HepG2 (cell line): ENCODE measurements at regions not wholly inside any gene's neighbourhood (a gene's known extent, or its start where the extent isn't known, plus 50 kb on each side); places are given as distances from the start of the nearest gene placed in this dataset.

ENCODE experiments used
- ATAC-seq: fragments of 200-7000 bp; cut with Tn5 transposase; 3 replicates; pipeline ENCODE4 v1.9.1; 2020; ENCODE audit warnings: mild to moderate bottlenecking, moderate library complexity
- BruUV-seq: library from RNA; stranded (reverse); fragments of 400-500 nt; replicated peaks from 2 replicates; lab custom pipeline; 2021; lab: Mats Ljungman, UMichigan
- CTCF ChIA-PET: fragments of 300-600 bp; formaldehyde crosslinking; extraction: SDS; loops from one replicate; lab custom pipeline; 2021; ENCODE audit warnings: low total read pairs, inconsistent platforms, low intra/inter-chr PET ratio; lab: Yijun Ruan, JAX
- POLR2A ChIA-PET: fragments of 350-600 bp; sonication (Branson Sonifier 250); formaldehyde crosslinking; loops from one replicate; lab custom pipeline; 2020; ENCODE audit warnings: antibody characterized with exemption, inconsistent platforms; lab: Yijun Ruan, JAX
- DNase-seq: peaks from one replicate; pipeline ENCODE4 v3.0.0-alpha.2; 2015; ENCODE audit warnings: low spot score
- FAIRE-seq: peaks from 3 replicates; lab custom pipeline; 2011; peaks lifted over from hg19 to GRCh38; lab: Jason Lieb, UNC
- H2AFZ ChIP-seq: one replicate; pipeline ENCODE4 v1.6.1; 2011; ENCODE audit warnings: low read length, inconsistent platforms
- H3K27ac ChIP-seq: fragments of 300-600 bp; 3 replicates; pipeline ENCODE4 v1.8.0; 2011; ENCODE audit warnings: mixed run types, mild to moderate bottlenecking, mixed read lengths, low read length, inconsistent platforms; ENCODE audit not compliant: insufficient read depth; ENCODE audit errors: extremely low read length
- H3K27me3 ChIP-seq, 2 experiments: fragments of 200-600 bp in 1 of 2; 2 replicates in 1 of 2; 3 replicates in 1 of 2; pipeline versions ENCODE4 v1.6.0 to v1.8.0; 2011; ENCODE audit warnings: low read length in 2 of 2, mild to moderate bottlenecking in 2 of 2, moderate library complexity in 2 of 2, inconsistent platforms in 1 of 2; ENCODE audit not compliant: insufficient read depth in 2 of 2, control insufficient read depth in 1 of 2
- H3K36me3 ChIP-seq, 2 experiments: fragments of 200-600 bp in 1 of 2; replicated peaks in 1 of 2; 2 replicates in 1 of 2; 3 replicates in 1 of 2; pipeline versions ENCODE4 v1.5.1 to v1.8.0; 2011; ENCODE audit warnings: low read length in 2 of 2, inconsistent platforms in 1 of 2; ENCODE audit not compliant: insufficient read depth in 2 of 2, control insufficient read depth in 1 of 2
- H3K4me1 ChIP-seq: 2 replicates; pipeline ENCODE4 v1.5.1; 2012; ENCODE audit warnings: low read length, inconsistent platforms; ENCODE audit not compliant: insufficient read depth
- H3K4me2 ChIP-seq: 2 replicates; pipeline ENCODE4 v1.6.0; 2011; ENCODE audit warnings: low read depth, low read length, inconsistent platforms
- H3K4me3 ChIP-seq, 3 experiments: fragments of 200-600 bp in 1 of 3; sonication (generic), shearing (Covaris generic) in 1 of 3; replicated peaks in 1 of 3; 2 replicates each; pipeline ENCODE4 v1.5.1; 2011 to 2016; ENCODE audit warnings: low read length in 3 of 3, inconsistent platforms in 2 of 3, low read depth in 2 of 3, mild to moderate bottlenecking in 2 of 3, control low read depth in 1 of 3, mixed read lengths in 1 of 3; ENCODE audit not compliant: insufficient read depth in 1 of 3
- H3K79me2 ChIP-seq: one replicate; pipeline ENCODE4 v1.6.1; 2011; ENCODE audit warnings: low read length, inconsistent platforms; ENCODE audit not compliant: insufficient read depth
- H3K9ac ChIP-seq: 2 replicates; pipeline ENCODE4 v1.6.0; 2011; ENCODE audit warnings: mild to moderate bottlenecking, low read depth, low read length, inconsistent platforms; ENCODE audit not compliant: insufficient read depth
- H3K9me3 ChIP-seq: 2 replicates; pipeline ENCODE4 v1.5.1; 2012; ENCODE audit warnings: mild to moderate bottlenecking, low read length
- H4K20me1 ChIP-seq: 2 replicates; pipeline ENCODE4 v1.6.0; 2011; ENCODE audit warnings: inconsistent platforms, mild to moderate bottlenecking, low read length, moderate library complexity; ENCODE audit not compliant: insufficient read depth
- ATF3 ChIP-seq: sonication (generic); formaldehyde crosslinking; IDR thresholded peaks from 2 replicates; pipeline ENCODE4 v1.4.0; 2020; ENCODE audit warnings: missing genetic modification reagents
- FIP1L1 ChIP-seq: fragments of 200-400 bp; formaldehyde crosslinking; IDR thresholded peaks from 2 replicates; pipeline ENCODE4 v1.6.1; 2018; ENCODE audit warnings: low read depth, mild to moderate bottlenecking, low read length, moderate library complexity, borderline replicate concordance; ENCODE audit not compliant: insufficient read depth
- KDM6A ChIP-seq: IDR thresholded peaks from 2 replicates; pipeline ENCODE4 v1.6.1; 2016; ENCODE audit warnings: low read depth
- PRMT3 ChIP-seq: sonication (generic); formaldehyde crosslinking; IDR thresholded peaks from 2 replicates; pipeline ENCODE4 v1.8.1; 2022; ENCODE audit warnings: low read depth, mild to moderate bottlenecking, moderate library complexity, missing genetic modification reagents, borderline replicate concordance
- ZNF253 ChIP-seq: sonication (generic); formaldehyde crosslinking; IDR thresholded peaks from 2 replicates; pipeline ENCODE4 v1.8.0; 2022; ENCODE audit warnings: mild to moderate bottlenecking, missing genetic modification reagents, borderline replicate concordance
- ZNF451 ChIP-seq: sonication (generic); formaldehyde crosslinking; IDR thresholded peaks from 2 replicates; pipeline ENCODE4 v1.5.0; 2020; ENCODE audit warnings: mild to moderate bottlenecking, missing genetic modification reagents
- ZNF766 ChIP-seq: sonication (generic); formaldehyde crosslinking; IDR thresholded peaks from 2 replicates; pipeline ENCODE4 v1.5.0; 2020; ENCODE audit warnings: missing genetic modification reagents, borderline replicate concordance
- WGBS: methylation state at CpG from one replicate; pipeline ENCODE4 v1.1.6; 2017; ENCODE audit warnings: low lambda C conversion rate; 5-methylcytosine and 5-hydroxymethylcytosine counted together
- in situ Hi-C: cut with HindIII; loops from 2 replicates; pipeline ENCODE4 v1.10.0; 2017; ENCODE audit warnings: low pct_unique_long_range_greater_than_20kb; ENCODE audit not compliant: extremely low pct_ligation_motif_present
- intact Hi-C: fragments of 100-400 bp; cut with micrococcal nuclease; formaldehyde crosslinking; loops from one replicate; pipeline ENCODE4 v1.10.0; 2022; ENCODE audit not compliant: unreplicated experiment
- TF ChIP-seq, protein P1 (sequence below): sonication (generic); formaldehyde crosslinking; IDR thresholded peaks from 2 replicates; pipeline ENCODE4 v1.5.0; 2020; ENCODE audit warnings: missing genetic modification reagents
- TF ChIP-seq, protein P2 (sequence below): sonication (generic); formaldehyde crosslinking; IDR thresholded peaks from 2 replicates; pipeline ENCODE4 v1.5.1; 2020; ENCODE audit warnings: mild to moderate bottlenecking, missing genetic modification reagents, borderline replicate concordance
- TF ChIP-seq, protein P3 (sequence below): sonication (generic); formaldehyde crosslinking; IDR thresholded peaks from 2 replicates; pipeline ENCODE4 v1.8.1; 2023; ENCODE audit warnings: mild to moderate bottlenecking, missing genetic modification reagents, borderline replicate concordance

DNA sequence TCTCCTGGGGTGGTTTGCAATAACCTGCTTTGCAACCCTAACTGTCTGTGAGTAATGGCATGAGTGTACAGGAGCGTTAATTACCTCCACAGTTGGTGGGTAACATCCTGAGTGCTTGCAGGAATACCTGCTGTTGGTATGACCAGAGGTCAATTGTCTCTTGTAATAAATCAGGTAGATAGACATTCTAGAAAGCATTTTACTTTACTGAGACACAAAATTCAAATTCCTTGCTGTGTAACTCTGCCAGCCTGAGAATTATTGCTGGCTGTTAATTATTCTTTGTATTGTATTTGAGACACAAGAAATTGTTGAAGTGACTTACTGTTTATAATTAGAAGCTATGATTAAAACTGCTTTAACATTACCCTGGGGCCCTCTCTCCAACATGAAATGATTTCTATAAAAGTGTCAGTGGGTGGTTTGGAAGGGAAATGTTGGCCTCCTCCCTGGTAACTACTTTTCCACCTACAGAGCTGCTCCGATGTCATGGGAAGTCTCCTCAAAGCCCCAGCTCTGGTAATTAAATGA, 150.8 kb upstream of the ADCY2 start:
- H3K4me3 ChIP-seq = no peak overlapping the region
- DNase-seq (no peak), ATAC-seq (no peak), FAIRE-seq (no peak)
- TF ChIP-seq, protein P1, sequence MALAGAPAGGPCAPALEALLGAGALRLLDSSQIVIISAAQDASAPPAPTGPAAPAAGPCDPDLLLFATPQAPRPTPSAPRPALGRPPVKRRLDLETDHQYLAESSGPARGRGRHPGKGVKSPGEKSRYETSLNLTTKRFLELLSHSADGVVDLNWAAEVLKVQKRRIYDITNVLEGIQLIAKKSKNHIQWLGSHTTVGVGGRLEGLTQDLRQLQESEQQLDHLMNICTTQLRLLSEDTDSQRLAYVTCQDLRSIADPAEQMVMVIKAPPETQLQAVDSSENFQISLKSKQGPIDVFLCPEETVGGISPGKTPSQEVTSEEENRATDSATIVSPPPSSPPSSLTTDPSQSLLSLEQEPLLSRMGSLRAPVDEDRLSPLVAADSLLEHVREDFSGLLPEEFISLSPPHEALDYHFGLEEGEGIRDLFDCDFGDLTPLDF (CRISPR knock-in tag) = no peak
- TF ChIP-seq ZNF451 (CRISPR knock-in tag) (no peak), KDM6A (CRISPR knock-in tag) (no peak), ZNF253 (CRISPR knock-in tag) (no peak), PRMT3 (CRISPR knock-in tag) (no peak), ZNF766 (CRISPR knock-in tag) (no peak), ATF3 (CRISPR knock-in tag) (no peak), FIP1L1 (no peak)
- TF ChIP-seq, protein P2, sequence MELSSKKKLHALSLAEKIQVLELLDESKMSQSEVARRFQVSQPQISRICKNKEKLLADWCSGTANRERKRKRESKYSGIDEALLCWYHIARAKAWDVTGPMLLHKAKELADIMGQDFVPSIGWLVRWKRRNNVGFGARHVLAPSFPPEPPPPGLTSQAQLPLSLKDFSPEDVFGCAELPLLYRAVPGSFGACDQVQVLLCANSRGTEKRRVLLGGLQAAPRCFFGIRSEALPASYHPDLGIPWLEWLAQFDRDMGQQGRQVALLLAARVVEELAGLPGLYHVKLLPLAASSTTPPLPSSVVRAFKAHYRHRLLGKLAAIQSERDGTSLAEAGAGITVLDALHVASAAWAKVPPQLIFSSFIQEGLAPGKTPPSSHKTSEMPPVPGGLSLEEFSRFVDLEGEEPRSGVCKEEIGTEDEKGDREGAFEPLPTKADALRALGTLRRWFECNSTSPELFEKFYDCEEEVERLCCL (CRISPR knock-in tag) = no peak
- TF ChIP-seq, protein P3, sequence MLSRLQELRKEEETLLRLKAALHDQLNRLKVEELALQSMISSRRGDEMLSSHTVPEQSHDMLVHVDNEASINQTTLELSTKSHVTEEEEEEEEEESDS (CRISPR knock-in tag) = no peak
- no peaks in the 10 kb centered on the region for H3K9me3 ChIP-seq
- no peak overlapping the region for H3K4me2 ChIP-seq
- intact Hi-C loops (no loop called here), in situ Hi-C loops (no loop called here)
- H3K36me3 ChIP-seq = no peaks in the 10 kb centered on the region
- POLR2A ChIA-PET = no interaction called here
- H3K79me2 ChIP-seq = no peaks in the 10 kb centered on the region
- H3K9ac ChIP-seq = no peak overlapping the region
- CTCF ChIA-PET = no interaction called here
- no peaks in the 10 kb centered on the region for H3K27me3 ChIP-seq
- WGBS = 36% methylated on average over 2 of the region's 2 CpGs
- no peak overlapping the region for H2AFZ ChIP-seq
- no peaks in the 10 kb centered on the region for H3K4me1 ChIP-seq
- H4K20me1 ChIP-seq = no peaks in the 10 kb centered on the region
- H3K27ac ChIP-seq = no peak overlapping the region
- no TSS peak for BruUV-seq
